HG02970 (cell line): ENCODE measurements at regions not wholly inside any gene's neighbourhood (a gene's known extent, or its start where the extent isn't known, plus 50 kb on each side); places are given as distances from the start of the nearest gene placed in this dataset.

Experiments
- ATAC-seq: cut with Tn5 transposase; IDR thresholded peaks from one replicate; pipeline ENCODE4 v1.9.1; 2021; ENCODE audit warnings: mild to moderate bottlenecking, moderate library complexity, moderate number of reproducible peaks; ENCODE audit not compliant: unreplicated experiment, low FRiP score

GRCh38 chr11:81932303-81932702 is 801.4 kb downstream of the FAM181B start:
- no peak for ATAC-seq

- ATAC-seq: no peak
Measured at GRCh38 chr11:81920205-81920604, 813.5 kb downstream of the FAM181B start.

GRCh38 chr11:81916451-81916850 is 817.2 kb downstream of the FAM181B start:
- no peak for ATAC-seq

- ATAC-seq: no peak
Measured at GRCh38 chr11:81915045-81915444, 818.6 kb downstream of the FAM181B start.

- no peak for ATAC-seq
Measured at GRCh38 chr11:81913793-81914192, 819.9 kb downstream of the FAM181B start.

- ATAC-seq: no peak
Measured at GRCh38 chr11:81907996-81908395, 825.7 kb downstream of the FAM181B start.

GRCh38 chr11:81899156-81899555 is 834.5 kb downstream of the FAM181B start:
- no peak for ATAC-seq

- no peak for ATAC-seq
Measured at GRCh38 chr11:81897639-81898038, 836.0 kb downstream of the FAM181B start.

GRCh38 chr11:81895258-81895657 is 838.4 kb downstream of the FAM181B start:
- no peak for ATAC-seq

GRCh38 chr11:81892770-81893635 is 840.7 kb downstream of the FAM181B start:
- no peak for ATAC-seq

GRCh38 chr11:81888391-81888790 is 845.3 kb downstream of the FAM181B start:
- no peak for ATAC-seq

GRCh38 chr11:81887671-81888070 is 846.0 kb downstream of the FAM181B start:
- ATAC-seq: no peak

GRCh38 chr11:81886406-81887075 is 847.1 kb downstream of the FAM181B start:
- ATAC-seq: no peak

GRCh38 chr11:81874635-81875034 is 859.0 kb downstream of the FAM181B start:
- no peak for ATAC-seq

GRCh38 chr11:81870815-81871214 is 862.8 kb downstream of the FAM181B start:
- no peak for ATAC-seq

- peak; percentile 63 for ATAC-seq
Measured at GRCh38 chr11:81870066-81870412, 863.6 kb downstream of the FAM181B start.

- ATAC-seq: peak; percentile 100
Measured at GRCh38 chr11:81869351-81870065, 864.2 kb downstream of the FAM181B start.

GRCh38 chr11:81866896-81867295 is 866.8 kb downstream of the FAM181B start:
- no peak for ATAC-seq

GRCh38 chr11:81857386-81857785 is 876.3 kb downstream of the FAM181B start:
- no peak for ATAC-seq

- ATAC-seq: no peak
Measured at GRCh38 chr11:81853791-81854190, 879.9 kb downstream of the FAM181B start.

- no peak for ATAC-seq
Measured at GRCh38 chr11:81852896-81853295, 880.8 kb downstream of the FAM181B start.
